Fibroblast of lung (primary cell): ENCODE measurements at regions not wholly inside any gene's neighbourhood (a gene's known extent, or its start where the extent isn't known, plus 50 kb on each side); places are given as distances from the start of the nearest gene placed in this dataset.

Source experiments
- DNase-seq, 2 donors: peaks; one replicate each; pipeline versions ENCODE4 v3.0.0 to v3.0.0-alpha.2; 2010; ENCODE audit warnings: low read depth in 2 of 2
- H2AFZ ChIP-seq: 2 replicates; pipeline ENCODE4 v1.5.1; 2012; ENCODE audit warnings: low read length, control low read depth, inconsistent platforms
- H3K27ac ChIP-seq: 2 replicates; pipeline ENCODE4 v1.5.1; 2011; ENCODE audit warnings: low read length, control low read depth; ENCODE audit not compliant: insufficient read depth
- H3K27me3 ChIP-seq: 2 replicates; pipeline ENCODE4 v1.5.1; 2011; ENCODE audit warnings: mild to moderate bottlenecking, low read length; ENCODE audit not compliant: control insufficient read depth, insufficient read depth
- H3K36me3 ChIP-seq: 2 replicates; pipeline ENCODE4 v1.5.1; 2011; ENCODE audit warnings: low read length; ENCODE audit not compliant: control insufficient read depth, insufficient read depth
- H3K4me1 ChIP-seq: 2 replicates; pipeline ENCODE4 v1.5.1; 2011; ENCODE audit warnings: low read length; ENCODE audit not compliant: control insufficient read depth, insufficient read depth; ENCODE audit errors: extremely low read depth
- H3K4me2 ChIP-seq: 2 replicates; pipeline ENCODE4 v1.5.1; 2011; ENCODE audit warnings: low read length, control low read depth; ENCODE audit not compliant: insufficient read depth; ENCODE audit errors: extremely low read depth
- H3K4me3 ChIP-seq, 4 experiments: fragments of 200-600 bp in 1 of 4; sonication (generic) in 1 of 4; replicated peaks in 1 of 4; 2 replicates each; pipeline ENCODE4 v1.5.1; 2011 to 2016; ENCODE audit warnings: low read length in 4 of 4, low read depth in 3 of 4, mild to moderate bottlenecking in 3 of 4, control low read depth in 2 of 4, inconsistent platforms in 1 of 4, mixed read lengths in 1 of 4; ENCODE audit not compliant: insufficient read depth in 1 of 4; ENCODE audit errors: control extremely low read depth in 1 of 4
- H3K79me2 ChIP-seq: 2 replicates; pipeline ENCODE4 v1.5.1; 2012; ENCODE audit warnings: mild to moderate bottlenecking, low read length, inconsistent platforms; ENCODE audit not compliant: control insufficient read depth, insufficient read depth
- H3K9ac ChIP-seq: 2 replicates; pipeline ENCODE4 v1.5.1; 2011; ENCODE audit warnings: mild to moderate bottlenecking, low read length, control low read depth; ENCODE audit not compliant: insufficient read depth
- H3K9me3 ChIP-seq: 2 replicates; pipeline ENCODE4 v1.5.1; 2012; ENCODE audit warnings: low read depth, low read length; ENCODE audit not compliant: control insufficient read depth, insufficient read depth
- H4K20me1 ChIP-seq: 2 replicates; pipeline ENCODE4 v1.5.1; 2011; ENCODE audit warnings: low read length; ENCODE audit not compliant: control insufficient read depth, insufficient read depth; ENCODE audit errors: extremely low read depth
- CTCF ChIP-seq, 2 donors: IDR thresholded peaks in 1 of 2; conservative IDR thresholded peaks in 1 of 2; 1 replicate in 1 of 2; 2 replicates in 1 of 2; pipeline ENCODE4 v1.5.1; 2011 to 2012; ENCODE audit warnings: low read length in 2 of 2, control low read depth in 1 of 2, inconsistent platforms in 1 of 2, low read depth in 1 of 2, mild to moderate bottlenecking in 1 of 2
- EZH2 ChIP-seq: IDR thresholded peaks from 2 replicates; pipeline ENCODE4 v1.5.1; 2012; ENCODE audit warnings: low read length, control low read depth, mild to moderate bottlenecking; ENCODE audit errors: missing control alignments

DNA sequence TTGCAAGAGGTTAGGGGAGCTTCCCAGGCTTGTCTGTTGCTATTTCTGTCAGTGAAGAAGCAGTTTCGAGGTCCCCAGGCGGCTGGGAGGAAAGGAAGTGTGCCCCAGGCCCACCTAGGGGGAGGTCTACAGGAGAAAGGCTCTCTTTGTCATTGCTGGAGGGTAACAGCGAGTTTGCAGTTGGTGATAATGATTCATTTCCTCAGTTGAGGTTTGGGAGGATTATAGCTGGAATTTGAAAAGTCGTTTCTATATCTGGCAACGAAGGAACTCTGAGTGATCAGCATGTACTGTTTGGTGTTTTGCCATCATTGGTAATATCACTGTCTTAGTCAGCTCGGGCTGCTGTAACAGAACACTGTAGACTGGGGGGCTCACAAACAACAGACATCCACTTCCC, 65.5 kb upstream of the UBE3A start:
- H3K4me3 ChIP-seq = no peak overlapping the region
- H3K36me3 ChIP-seq = no peaks in the 10 kb centered on the region
- H4K20me1 ChIP-seq = no peaks in the 10 kb centered on the region
- TF ChIP-seq CTCF (conservative IDR thresholded peaks at IDR 0.05 in 1 of 2, IDR thresholded peaks at IDR 0.05 in 1 of 2; ENCODE audit: low read depth in 1 of 2, low read length in 2 of 2) = no peak
- no peak for TF ChIP-seq EZH2
- H3K4me2 ChIP-seq = no peak overlapping the region
- H3K27ac ChIP-seq = no peak overlapping the region
- H3K79me2 ChIP-seq = no peaks in the 10 kb centered on the region
- H2AFZ ChIP-seq = no peak overlapping the region
- peak in 1 of 2 donors; percentile 68 for DNase-seq
- H3K9me3 ChIP-seq = no peaks in the 10 kb centered on the region
- H3K9ac ChIP-seq = no peak overlapping the region
- no peaks in the 10 kb centered on the region for H3K4me1 ChIP-seq
- H3K27me3 ChIP-seq = no peaks in the 10 kb centered on the region

- H4K20me1 ChIP-seq = no peaks in the 10 kb centered on the region
- H3K4me2 ChIP-seq = no peak overlapping the region
- no peak overlapping the region for H2AFZ ChIP-seq
- DNase-seq = peak; percentile 21 to 39
- H3K79me2 ChIP-seq = no peaks in the 10 kb centered on the region
- H3K27me3 ChIP-seq = no peaks in the 10 kb centered on the region
- H3K27ac ChIP-seq = no peak overlapping the region
- no peaks in the 10 kb centered on the region for H3K36me3 ChIP-seq
- no peaks in the 10 kb centered on the region for H3K9me3 ChIP-seq
- no peaks in the 10 kb centered on the region for H3K4me1 ChIP-seq
- no peak overlapping the region for H3K4me3 ChIP-seq
- H3K9ac ChIP-seq = no peak overlapping the region
- TF ChIP-seq EZH2 (no peak), CTCF (conservative IDR thresholded peaks at IDR 0.05 in 1 of 2, IDR thresholded peaks at IDR 0.05 in 1 of 2; ENCODE audit: low read depth in 1 of 2, low read length in 2 of 2) (peak in 1 of 2 donors; percentile 41)
Observed at GRCh38 chr15:25501828-25502446, 63.1 kb upstream of the UBE3A start.

GRCh38 chr15:25498835-25499234, 60.0 kb upstream of the UBE3A start:
- Histone ChIP-seq H3K79me2 (no peaks in the 10 kb centered on the region), H3K27me3 (no peaks in the 10 kb centered on the region), H3K9me3 (no peaks in the 10 kb centered on the region), H3K4me1 (no peaks in the 10 kb centered on the region), H3K4me3 (no peak overlapping the region), H2AFZ (no peak overlapping the region), H3K36me3 (no peaks in the 10 kb centered on the region), H3K27ac (no peak overlapping the region), H4K20me1 (no peaks in the 10 kb centered on the region), H3K4me2 (no peak overlapping the region), H3K9ac (no peak overlapping the region)
- TF ChIP-seq EZH2 = no peak
- TF ChIP-seq CTCF (conservative IDR thresholded peaks at IDR 0.05 in 1 of 2, IDR thresholded peaks at IDR 0.05 in 1 of 2; ENCODE audit: low read depth in 1 of 2, low read length in 2 of 2) = no peak
- no peak for DNase-seq
